Ishikawa (cell line): ENCODE measurements at regions not wholly inside any gene's neighbourhood (a gene's known extent, or its start where the extent isn't known, plus 50 kb on each side); places are given as distances from the start of the nearest gene placed in this dataset.

Experiments
- CEBPB ChIP-seq: IDR thresholded peaks from 2 replicates; pipeline ENCODE4 v1.6.1; 2012
- CREB1 ChIP-seq: IDR thresholded peaks from 2 replicates; pipeline ENCODE4 v1.6.1; 2012; ENCODE audit warnings: low read depth
- EGR1 ChIP-seq: IDR thresholded peaks from 2 replicates; pipeline ENCODE4 v1.6.1; 2012
- TAF1 ChIP-seq: IDR thresholded peaks from 2 replicates; pipeline ENCODE4 v1.6.1; 2012; ENCODE audit warnings: low read depth, mild to moderate bottlenecking
- TEAD4 ChIP-seq: IDR thresholded peaks from 2 replicates; pipeline ENCODE4 v1.6.1; 2012
- YY1 ChIP-seq: IDR thresholded peaks from 2 replicates; pipeline ENCODE4 v1.6.1; 2012; ENCODE audit warnings: low read depth
- TF ChIP-seq, protein P1 (sequence below): IDR thresholded peaks from 2 replicates; pipeline ENCODE4 v1.6.1; 2012

DNA sequence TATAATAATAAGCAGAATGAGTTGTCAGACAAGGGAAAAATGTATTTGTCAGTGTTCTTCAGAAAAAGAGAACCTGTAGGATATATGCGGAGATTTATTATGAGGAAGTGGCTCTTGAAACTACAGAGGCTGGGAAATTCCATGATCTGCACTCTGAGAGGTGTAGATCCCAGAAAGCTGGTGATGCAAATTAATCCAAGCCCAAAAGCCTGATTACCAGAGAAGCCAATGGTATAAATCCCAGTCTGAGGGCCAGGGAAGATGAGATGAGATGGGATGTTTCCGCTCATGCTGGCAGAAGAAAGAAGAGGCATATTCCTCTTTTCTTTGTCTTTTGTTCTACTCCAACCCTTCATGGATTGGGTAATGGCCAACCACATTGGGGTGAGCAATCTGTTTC lies 732.8 kb upstream of the IGFBP3 start:
- no peak for TF ChIP-seq YY1
- no peak for TF ChIP-seq TAF1
- TF ChIP-seq, protein P1, sequence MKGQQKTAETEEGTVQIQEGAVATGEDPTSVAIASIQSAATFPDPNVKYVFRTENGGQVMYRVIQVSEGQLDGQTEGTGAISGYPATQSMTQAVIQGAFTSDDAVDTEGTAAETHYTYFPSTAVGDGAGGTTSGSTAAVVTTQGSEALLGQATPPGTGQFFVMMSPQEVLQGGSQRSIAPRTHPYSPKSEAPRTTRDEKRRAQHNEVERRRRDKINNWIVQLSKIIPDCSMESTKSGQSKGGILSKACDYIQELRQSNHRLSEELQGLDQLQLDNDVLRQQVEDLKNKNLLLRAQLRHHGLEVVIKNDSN: no peak
- TF ChIP-seq EGR1: no peak
- TF ChIP-seq TEAD4: no peak
- TF ChIP-seq CEBPB: no peak
- TF ChIP-seq CREB1: no peak
